Activated CD4-positive, alpha-beta T cell treated with anti-CD3 and anti-CD28 coated beads for 36 hours (primary cell): ENCODE measurements at regions not wholly inside any gene's neighbourhood (a gene's known extent, or its start where the extent isn't known, plus 50 kb on each side); places are given as distances from the start of the nearest gene placed in this dataset.
"Not testable (repeated sequence)": the region's sequence is repeated elsewhere in the genome, so short reads cannot be mapped to it uniquely, and the experiment has no call there.

Experiments
- ATAC-seq: fragments of 200-7000 bp; cut with Tn5 transposase; one replicate; pipeline ENCODE4 v1.10.0; 2021; ENCODE audit warnings: mild to moderate bottlenecking, moderate library complexity
- CTCF ChIA-PET: fragments of 350-600 bp; sonication (Branson Sonifier 250); formaldehyde crosslinking; loops from one replicate; lab custom pipeline; 2021; ENCODE audit warnings: antibody characterized with exemption; lab: Charles Lee
- POLR2A ChIA-PET: fragments of 350-600 bp; sonication (Branson Sonifier 250); formaldehyde crosslinking; loops from one replicate; lab custom pipeline; 2021; ENCODE audit warnings: antibody characterized with exemption, inconsistent platforms; lab: Charles Lee
- DNase-seq: peaks from one replicate; pipeline ENCODE4 v3.0.0-alpha.2; 2020
- H3K27ac Mint-ChIP-seq: one replicate; pipeline ENCODE4 v1.8.0; 2021; ENCODE audit warnings: mixed read lengths
- H3K27me3 Mint-ChIP-seq: one replicate; pipeline ENCODE4 v1.8.0; 2021; ENCODE audit warnings: mixed read lengths
- H3K36me3 Mint-ChIP-seq: one replicate; pipeline ENCODE4 v1.8.0; 2021; ENCODE audit warnings: low read depth, mixed read lengths
- H3K4me1 Mint-ChIP-seq: one replicate; pipeline ENCODE4 v1.8.0; 2021; ENCODE audit warnings: mixed read lengths
- H3K4me3 Mint-ChIP-seq: one replicate; pipeline ENCODE4 v1.8.0; 2021; ENCODE audit warnings: mild to moderate bottlenecking, moderate library complexity, mixed read lengths
- H3K9me3 Mint-ChIP-seq: one replicate; pipeline ENCODE4 v1.8.0; 2021; ENCODE audit warnings: low read depth, mixed read lengths
- intact Hi-C, 2 experiments: fragments of 100-400 bp; cut with DNase I in 1 of 2; cut with micrococcal nuclease in 1 of 2; formaldehyde crosslinking; loops; one replicate each; pipeline versions ENCODE4 v1.14.2 to v1.15.1; 2022 to 2024; cut with DNase I, micrococcal nuclease

DNA sequence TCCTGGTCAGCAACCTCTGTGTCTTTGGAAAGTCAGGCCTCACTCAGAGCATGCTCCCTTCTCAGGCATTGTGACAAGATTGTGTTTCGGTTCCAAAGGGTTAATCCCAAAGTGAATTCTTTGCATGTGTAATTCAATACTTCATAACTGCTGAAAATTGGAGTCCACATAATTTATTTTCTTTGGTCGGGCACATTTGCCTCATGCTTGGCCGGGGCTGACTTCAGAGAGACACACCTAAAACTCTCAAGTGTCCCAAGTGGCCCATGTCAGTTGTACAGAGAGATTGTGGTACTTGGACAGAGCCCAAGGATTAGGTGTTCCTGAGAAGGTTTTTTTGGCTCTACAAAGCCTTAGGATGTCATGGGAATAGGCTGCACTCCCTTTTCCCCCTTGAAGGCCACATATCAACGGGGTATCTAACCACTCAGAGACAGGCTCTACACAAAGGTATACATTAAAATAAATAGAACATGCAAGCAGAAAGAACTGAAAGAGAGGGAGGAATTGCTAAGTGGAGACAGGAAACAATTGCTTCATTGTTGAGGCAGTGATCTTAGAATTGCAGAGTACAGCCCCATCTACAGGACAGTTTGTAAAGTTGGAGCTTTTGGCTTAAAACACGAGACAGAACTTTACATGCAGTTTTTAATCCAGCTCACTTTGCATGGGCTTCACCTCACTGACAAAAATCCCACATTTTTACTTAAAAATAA lies 1232.3 kb upstream of the ZEB2 start:
- intact Hi-C loops, result loop anchor here in 1 of 2 experiments (5.0 kb wide), 1 partner anchor 430 kb away; no protein-coding TSS in a partner anchor
- ChIA-PET POLR2A (no interaction called here), CTCF (interaction anchor here (0.7 to 1.3 kb wide), 6 partner anchors 12 to 400 kb away, joined by 3 to 4 read pairs (median 3); no protein-coding TSS in a partner anchor)
- Mint-ChIP-seq H3K9me3 (no peaks in the 10 kb centered on the region), H3K4me3 (no peak overlapping the region), H3K36me3 (no peaks in the 10 kb centered on the region), H3K4me1 (peaks cover 11% of the 10 kb centered on the region), H3K27me3 (peaks cover 6% of the 10 kb centered on the region), H3K27ac (no peak overlapping the region)
- no peak for ATAC-seq
- DNase-seq, result no peak

DNA sequence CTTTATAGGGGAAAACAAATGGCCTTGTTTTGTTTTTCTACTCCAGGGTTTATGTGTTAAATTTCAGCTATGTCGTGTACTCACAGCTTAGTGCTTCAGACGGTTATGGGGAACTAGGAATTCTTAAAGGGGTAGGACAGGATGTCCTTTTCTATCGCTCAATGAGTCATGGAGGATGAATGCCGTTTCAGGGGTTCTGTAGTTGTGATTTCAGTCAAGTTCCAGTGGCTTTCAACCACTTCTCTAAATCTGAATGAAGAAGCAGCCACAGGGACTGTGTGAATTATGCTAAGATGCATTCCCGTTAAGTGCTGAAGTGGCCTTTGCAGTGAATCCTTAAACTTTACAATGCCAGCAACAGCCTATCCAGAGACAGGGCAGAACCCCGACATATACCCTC lies 1231.7 kb upstream of the ZEB2 start:
- Mint-ChIP-seq H3K4me1 (peaks cover 11% of the 10 kb centered on the region), H3K27me3 (peaks cover 6% of the 10 kb centered on the region), H3K9me3 (no peaks in the 10 kb centered on the region), H3K4me3 (no peak overlapping the region), H3K27ac (no peak overlapping the region), H3K36me3 (no peaks in the 10 kb centered on the region)
- intact Hi-C loops, result loop anchor here in 1 of 2 experiments (5.0 kb wide), 1 partner anchor 429 kb away; no protein-coding TSS in a partner anchor
- ATAC-seq, result peak; percentile 49
- peak; percentile 3 for DNase-seq
- POLR2A ChIA-PET, result no interaction called here
- CTCF ChIA-PET, result interaction anchor here (0.7 kb wide), 1 partner anchor 777 kb away, joined by 3 read pairs; no protein-coding TSS in a partner anchor

DNA sequence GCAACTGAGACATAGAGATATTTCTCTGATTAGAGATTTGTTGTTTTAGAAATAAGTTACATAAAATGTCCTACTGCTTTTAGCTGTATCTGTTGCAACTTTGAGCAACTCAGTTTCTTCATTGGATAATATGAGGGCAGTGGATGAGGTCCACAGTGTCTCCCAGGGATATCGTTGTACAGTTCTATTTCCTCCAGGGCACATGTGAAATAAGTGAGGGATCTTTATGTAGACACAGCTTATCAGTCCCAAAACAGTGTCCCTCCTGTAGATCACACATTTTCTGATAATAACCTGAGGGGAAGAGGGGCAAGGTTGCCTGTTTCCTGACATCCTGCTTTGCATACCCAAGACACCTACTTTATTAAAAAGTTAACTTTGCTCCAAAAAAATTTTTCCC lies 1231.2 kb upstream of the ZEB2 start:
- Mint-ChIP-seq H3K27me3 (peaks cover 9% of the 10 kb centered on the region), H3K36me3 (no peaks in the 10 kb centered on the region), H3K27ac (no peak overlapping the region), H3K4me1 (peaks cover 11% of the 10 kb centered on the region), H3K4me3 (no peak overlapping the region), H3K9me3 (no peaks in the 10 kb centered on the region)
- intact Hi-C loops, result loop anchor here in 1 of 2 experiments (5.0 kb wide), 1 partner anchor 429 kb away; no protein-coding TSS in a partner anchor
- DNase-seq, result no peak
- CTCF ChIA-PET, result interaction anchor here (0.7 kb wide), 1 partner anchor 776 kb away, joined by 3 read pairs; no protein-coding TSS in a partner anchor
- no peak for ATAC-seq
- POLR2A ChIA-PET, result no interaction called here

DNA sequence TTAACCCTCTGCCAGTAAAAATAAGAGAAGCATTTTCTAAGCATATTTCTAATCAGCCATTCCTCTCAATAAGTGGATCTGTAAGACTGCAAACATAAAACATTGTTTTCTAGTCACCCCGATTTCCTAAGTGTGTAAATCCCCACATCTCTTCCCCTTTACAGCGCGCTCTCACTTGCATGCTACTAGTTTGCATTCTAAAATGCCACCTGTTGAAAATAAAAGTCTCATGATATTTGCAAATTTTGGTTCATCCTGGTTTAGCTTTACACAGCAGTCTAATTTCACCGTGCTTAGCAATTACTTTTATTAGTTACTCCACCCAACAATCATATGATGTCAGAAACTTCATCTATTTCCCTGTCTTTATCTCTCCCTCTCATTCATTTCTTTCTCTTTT lies 1230.7 kb upstream of the ZEB2 start:
- DNase-seq, result no peak
- no peak overlapping the region for H3K27ac Mint-ChIP-seq
- no peaks in the 10 kb centered on the region for H3K36me3 Mint-ChIP-seq
- intact Hi-C loops, result loop anchor here in 1 of 2 experiments (5.0 kb wide), 1 partner anchor 428 kb away; no protein-coding TSS in a partner anchor
- H3K4me1 Mint-ChIP-seq, result peaks cover 11% of the 10 kb centered on the region
- H3K9me3 Mint-ChIP-seq, result no peaks in the 10 kb centered on the region
- H3K27me3 Mint-ChIP-seq, result peaks cover 9% of the 10 kb centered on the region
- CTCF ChIA-PET, result no interaction called here
- ATAC-seq, result no peak
- H3K4me3 Mint-ChIP-seq, result no peak overlapping the region
- POLR2A ChIA-PET, result no interaction called here

DNA sequence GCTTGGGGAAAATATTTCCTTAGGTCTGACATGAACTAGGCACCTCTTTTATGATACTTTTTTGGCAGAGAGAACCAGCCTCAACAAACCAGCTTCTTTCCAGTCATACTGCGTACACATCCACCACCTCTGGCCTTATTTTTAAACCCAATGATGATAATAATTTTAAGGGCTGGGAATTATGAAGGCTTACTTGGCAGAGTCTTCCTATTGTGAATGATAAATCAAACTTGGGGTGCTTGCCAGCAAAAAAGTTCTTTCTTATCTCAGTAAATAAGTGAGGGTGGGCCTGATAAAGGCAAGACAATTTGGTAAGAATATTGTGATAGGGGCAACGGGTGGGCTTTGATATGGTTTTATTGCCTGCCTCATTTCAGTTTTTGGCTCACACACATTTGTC lies 1230.2 kb upstream of the ZEB2 start:
- H3K27me3 Mint-ChIP-seq, result peaks cover 9% of the 10 kb centered on the region
- CTCF ChIA-PET, result no interaction called here
- intact Hi-C loops, result loop anchor here in 1 of 2 experiments (5.0 kb wide), 1 partner anchor 428 kb away; no protein-coding TSS in a partner anchor
- no peak overlapping the region for H3K4me3 Mint-ChIP-seq
- H3K27ac Mint-ChIP-seq, result no peak overlapping the region
- no peak for DNase-seq
- POLR2A ChIA-PET, result no interaction called here
- H3K36me3 Mint-ChIP-seq, result no peaks in the 10 kb centered on the region
- H3K4me1 Mint-ChIP-seq, result peaks cover 12% of the 10 kb centered on the region
- ATAC-seq, result no peak
- no peaks in the 10 kb centered on the region for H3K9me3 Mint-ChIP-seq

DNA sequence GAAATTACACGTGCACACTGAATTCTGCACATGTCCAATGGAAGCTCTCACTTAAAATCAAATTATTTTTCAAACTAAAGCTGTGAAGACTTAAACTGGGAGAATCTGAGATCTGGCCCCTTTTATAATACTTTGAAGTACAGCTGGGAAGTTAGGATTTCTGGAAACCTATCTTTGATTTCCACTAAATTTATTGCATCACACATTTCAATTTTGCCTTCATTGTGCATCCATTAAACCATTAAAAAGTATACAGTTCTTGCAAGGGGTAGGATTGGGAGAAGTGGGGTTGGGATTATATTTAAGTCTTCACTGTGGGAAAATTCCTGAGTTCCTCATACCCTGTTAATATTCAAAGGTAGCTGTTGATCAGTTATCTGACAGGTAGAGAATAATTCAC lies 1229.6 kb upstream of the ZEB2 start:
- Mint-ChIP-seq H3K4me1 (peaks cover 16% of the 10 kb centered on the region), H3K4me3 (no peak overlapping the region), H3K27ac (no peak overlapping the region), H3K27me3 (peaks cover 9% of the 10 kb centered on the region), H3K36me3 (no peaks in the 10 kb centered on the region), H3K9me3 (no peaks in the 10 kb centered on the region)
- DNase-seq (no peak), ATAC-seq (no peak)
- CTCF ChIA-PET, result no interaction called here
- POLR2A ChIA-PET, result no interaction called here
- intact Hi-C loops, result loop anchor here in 1 of 2 experiments (10.0 kb wide), 1 partner anchor 335 kb away; no protein-coding TSS in a partner anchor

DNA sequence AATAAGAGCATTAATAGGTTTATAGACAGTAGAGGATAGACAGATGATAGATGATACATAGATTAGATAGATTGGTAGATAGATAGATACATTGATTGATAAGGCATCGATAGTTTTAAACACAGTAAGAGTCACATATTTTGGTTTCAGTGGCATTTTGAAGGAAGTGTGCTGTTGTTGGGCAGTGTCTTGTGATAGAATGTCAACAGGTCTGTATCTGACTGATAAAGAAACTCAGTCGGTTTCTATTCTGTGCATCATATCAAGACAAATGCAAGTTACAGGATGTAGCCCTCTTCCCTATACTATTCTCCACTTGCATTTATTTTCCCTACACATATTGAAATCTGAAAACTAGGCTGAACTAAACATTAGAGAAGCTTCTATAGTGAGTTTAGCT lies 1229.0 kb upstream of the ZEB2 start:
- POLR2A ChIA-PET, result no interaction called here
- H3K4me1 Mint-ChIP-seq, result peaks cover 19% of the 10 kb centered on the region
- no peak for DNase-seq
- intact Hi-C loops, result loop anchor here in 1 of 2 experiments (10.0 kb wide), 1 partner anchor 334 kb away; no protein-coding TSS in a partner anchor
- H3K27me3 Mint-ChIP-seq, result peaks cover 9% of the 10 kb centered on the region
- no peak overlapping the region for H3K4me3 Mint-ChIP-seq
- ATAC-seq, result peak; percentile 53
- no peaks in the 10 kb centered on the region for H3K9me3 Mint-ChIP-seq
- H3K36me3 Mint-ChIP-seq, result no peaks in the 10 kb centered on the region
- CTCF ChIA-PET, result no interaction called here
- no peak overlapping the region for H3K27ac Mint-ChIP-seq

DNA sequence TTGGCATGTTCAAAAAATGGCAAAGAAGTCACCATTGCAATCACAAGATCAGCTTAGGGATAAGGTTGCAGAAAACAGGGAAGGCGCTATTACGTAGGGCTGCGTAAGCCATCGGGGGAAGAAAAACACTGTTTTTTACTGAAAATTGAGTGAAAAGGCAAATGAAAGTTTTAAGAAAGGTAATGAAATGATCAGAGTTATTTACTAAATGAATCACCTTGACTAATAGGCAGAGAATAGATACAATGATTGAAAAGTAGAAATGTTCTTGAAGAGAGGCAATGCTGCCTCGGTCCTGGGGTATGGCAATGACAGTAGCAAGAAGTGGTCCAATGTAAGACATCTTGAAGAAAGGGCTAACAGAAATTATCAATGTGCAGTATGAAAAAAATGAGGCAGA lies 1227.8 kb upstream of the ZEB2 start:
- ATAC-seq (no peak), DNase-seq (no peak)
- intact Hi-C loops, result loop anchor here in 1 of 2 experiments (10.0 kb wide), 1 partner anchor 333 kb away; no protein-coding TSS in a partner anchor
- H3K36me3 Mint-ChIP-seq, result no peaks in the 10 kb centered on the region
- no peak overlapping the region for H3K27ac Mint-ChIP-seq
- CTCF ChIA-PET, result no interaction called here
- no peak overlapping the region for H3K4me3 Mint-ChIP-seq
- POLR2A ChIA-PET, result no interaction called here
- H3K9me3 Mint-ChIP-seq, result no peaks in the 10 kb centered on the region
- H3K4me1 Mint-ChIP-seq, result peaks cover 21% of the 10 kb centered on the region
- H3K27me3 Mint-ChIP-seq, result peaks cover 9% of the 10 kb centered on the region

DNA sequence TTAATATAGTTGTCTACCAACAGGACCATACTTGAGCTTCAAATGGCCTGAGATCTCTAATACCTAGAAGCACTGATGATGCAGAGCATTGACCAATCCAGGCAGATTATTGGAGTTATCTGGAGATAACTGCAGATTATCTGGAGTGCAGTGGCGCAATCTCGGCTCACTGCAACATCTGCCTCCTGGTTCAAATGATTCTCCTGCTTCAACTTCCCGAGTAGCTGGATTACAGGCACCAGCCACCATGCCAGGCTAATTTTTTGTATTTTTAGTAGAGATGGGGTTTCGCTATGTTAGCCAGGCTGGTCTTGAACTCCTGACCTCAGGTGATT lies 1225.4 kb upstream of the ZEB2 start:
- H3K4me3 Mint-ChIP-seq, H3K27me3 Mint-ChIP-seq, H3K36me3 Mint-ChIP-seq, POLR2A ChIA-PET, ATAC-seq, H3K9me3 Mint-ChIP-seq, H3K27ac Mint-ChIP-seq, CTCF ChIA-PET: not testable (repeated sequence)
- H3K4me1 Mint-ChIP-seq, result peaks cover 18% of the 10 kb centered on the region
- peak; percentile 4 for DNase-seq
- intact Hi-C loops, result loop anchor here in 1 of 2 experiments (10.0 kb wide), 1 partner anchor 331 kb away; no protein-coding TSS in a partner anchor

DNA sequence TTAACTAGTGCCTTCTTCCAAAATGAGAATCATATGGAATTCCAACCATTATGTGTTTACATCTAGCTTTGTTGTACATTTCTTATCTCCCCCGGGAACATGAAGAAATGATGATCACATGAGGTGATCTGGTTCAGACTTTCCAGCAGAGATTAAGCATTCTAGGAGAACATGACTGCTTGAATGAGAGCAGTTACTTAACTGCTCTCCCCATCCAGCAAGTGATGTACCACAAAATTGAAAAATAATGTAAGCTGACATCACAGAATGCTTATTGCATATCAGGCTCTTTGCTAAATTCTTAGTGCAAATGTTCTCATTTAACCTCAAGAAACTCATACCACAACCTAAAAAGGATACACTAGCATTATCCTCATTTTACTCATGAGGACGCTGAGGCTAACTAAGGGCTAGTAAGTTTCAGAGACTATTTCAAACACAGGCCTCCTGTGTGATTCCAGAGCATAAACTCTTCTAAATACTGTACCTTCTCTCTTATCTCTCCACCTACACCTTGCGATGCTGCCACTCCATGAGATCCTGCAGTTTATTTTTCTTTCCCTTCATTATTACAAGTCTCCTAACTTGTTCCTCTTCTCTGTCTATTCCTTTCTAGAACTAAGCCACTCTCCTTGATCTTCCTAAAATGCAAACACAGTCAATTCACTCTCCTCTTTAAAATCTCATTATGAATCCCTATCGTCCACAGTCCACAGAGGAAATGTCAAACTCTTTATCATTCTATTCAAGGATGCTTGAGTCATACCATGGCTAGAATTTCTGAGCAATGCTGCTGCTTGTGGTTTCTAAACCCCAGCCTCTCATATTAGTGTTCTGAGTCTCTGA lies 1224.8 kb upstream of the ZEB2 start:
- peak; percentile 80 for ATAC-seq
- Mint-ChIP-seq H3K27ac (no peak overlapping the region), H3K36me3 (no peaks in the 10 kb centered on the region), H3K9me3 (peaks cover 3% of the 10 kb centered on the region), H3K27me3 (peaks cover 6% of the 10 kb centered on the region), H3K4me3 (no peak overlapping the region), H3K4me1 (peaks cover 24% of the 10 kb centered on the region)
- POLR2A ChIA-PET, result no interaction called here
- no peak for DNase-seq
- CTCF ChIA-PET, result no interaction called here
- intact Hi-C loops, result loop anchor here in 1 of 2 experiments (10.0 kb wide), 1 partner anchor 330 kb away; no protein-coding TSS in a partner anchor

DNA sequence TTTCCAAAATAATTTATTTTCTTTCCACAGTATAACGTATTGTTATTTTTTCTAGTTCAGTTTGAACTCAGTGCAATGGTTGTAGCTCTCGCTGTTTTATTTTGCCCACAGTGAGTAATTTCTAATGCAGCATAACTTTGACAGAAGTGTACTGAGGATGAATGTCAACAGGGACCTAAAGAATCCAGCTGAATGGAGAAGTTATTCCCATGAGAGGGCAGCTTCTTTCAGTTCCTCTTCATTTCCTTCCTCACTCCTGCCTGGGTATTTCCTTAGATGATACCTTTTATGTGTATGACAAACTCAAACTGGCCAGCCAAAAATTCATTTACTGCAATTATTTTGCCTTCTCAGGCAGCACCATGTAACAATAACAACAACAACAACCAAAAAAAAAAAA lies 1223.1 kb upstream of the ZEB2 start:
- ChIA-PET CTCF (no interaction called here), POLR2A (no interaction called here)
- intact Hi-C loops, result loop anchor here in 1 of 2 experiments (10.0 kb wide), 1 partner anchor 328 kb away; no protein-coding TSS in a partner anchor
- ATAC-seq (no peak), DNase-seq (no peak)
- Mint-ChIP-seq H3K27me3 (peaks cover 6% of the 10 kb centered on the region), H3K4me1 (peaks cover 28% of the 10 kb centered on the region), H3K36me3 (no peaks in the 10 kb centered on the region), H3K27ac (no peak overlapping the region), H3K9me3 (peaks cover 3% of the 10 kb centered on the region), H3K4me3 (no peak overlapping the region)
